MCF 10A (cell line): ENCODE measurements at regions not wholly inside any gene's neighbourhood (a gene's known extent, or its start where the extent isn't known, plus 50 kb on each side); places are given as distances from the start of the nearest gene placed in this dataset.

Source experiments
- BruUV-seq: library from RNA; stranded (reverse); fragments of 400-500 nt; replicated peaks from 2 replicates; lab custom pipeline; 2021; lab: Mats Ljungman, UMichigan
- CTCF ChIA-PET: fragments of 300-600 bp; sonication (Branson Sonifier 250); formaldehyde crosslinking; extraction: SDS; loops from one replicate; lab custom pipeline; 2021; ENCODE audit warnings: antibody characterized with exemption, inconsistent platforms; lab: Yijun Ruan, JAX
- POLR2A ChIA-PET: fragments of 300-600, 350-650 bp; sonication (Branson Sonifier 250); formaldehyde crosslinking; extraction: SDS; loops from one replicate; lab custom pipeline; 2020; ENCODE audit warnings: antibody characterized with exemption, inconsistent platforms; lab: Yijun Ruan, JAX
- DNase-seq: peaks from one replicate; pipeline ENCODE4 v3.0.0-alpha.2; 2018; ENCODE audit not compliant: unreplicated experiment
- H3K27ac Mint-ChIP-seq: one replicate; pipeline ENCODE4 v1.8.0; 2022; ENCODE audit warnings: mild to moderate bottlenecking, low read depth, mixed read lengths; ENCODE audit not compliant: unreplicated experiment
- H3K27me3 Mint-ChIP-seq: one replicate; pipeline ENCODE4 v1.8.0; 2022; ENCODE audit warnings: mixed read lengths; ENCODE audit not compliant: insufficient read depth, unreplicated experiment
- H3K36me3 Mint-ChIP-seq: one replicate; pipeline ENCODE4 v1.8.0; 2022; ENCODE audit warnings: mild to moderate bottlenecking, moderate library complexity, mixed read lengths; ENCODE audit not compliant: insufficient read depth, unreplicated experiment
- H3K4me1 Mint-ChIP-seq: one replicate; pipeline ENCODE4 v1.8.0; 2022; ENCODE audit warnings: mixed read lengths; ENCODE audit not compliant: insufficient read depth, unreplicated experiment
- H3K4me3 Mint-ChIP-seq: one replicate; pipeline ENCODE4 v1.8.0; 2022; ENCODE audit warnings: mild to moderate bottlenecking, moderate library complexity, mixed read lengths; ENCODE audit not compliant: unreplicated experiment
- H3K9me3 Mint-ChIP-seq: one replicate; pipeline ENCODE4 v1.8.0; 2022; ENCODE audit warnings: mixed read lengths; ENCODE audit not compliant: unreplicated experiment
- intact Hi-C: fragments of 100-400 bp; cut with micrococcal nuclease; formaldehyde crosslinking; loops from 2 replicates; pipeline ENCODE4 v1.14.1; 2022
- TF ChIP-seq, protein P1 (sequence below): fragments of 200-600 bp; IDR thresholded peaks from one replicate; pipeline ENCODE4 v1.8.0; 2022; ENCODE audit warnings: antibody characterized with exemption, mild to moderate bottlenecking; ENCODE audit not compliant: unreplicated experiment

DNA sequence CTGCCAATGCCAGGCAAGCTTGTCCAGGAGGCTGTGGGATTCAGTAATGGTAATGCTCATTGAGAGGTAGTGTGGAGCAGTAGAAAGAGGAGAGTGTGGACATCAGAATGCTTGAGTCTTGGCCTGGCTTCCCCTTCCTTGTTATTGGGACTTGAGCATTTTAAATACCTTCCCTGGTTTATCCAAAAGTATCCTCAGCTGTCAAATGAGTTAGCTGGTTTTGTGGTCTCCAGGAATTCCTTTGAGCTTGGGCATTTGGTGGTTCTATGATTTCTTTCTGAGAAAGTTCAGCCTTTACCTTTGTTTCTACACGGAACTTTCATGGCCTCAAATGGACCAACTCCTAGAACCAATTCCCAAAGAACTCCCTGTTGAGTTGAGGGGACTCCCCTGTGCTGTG is 264.3 kb downstream of the PTEN start:
- ChIA-PET CTCF (interaction anchor here (0.5 to 1.2 kb wide), 4 partner anchors 9 to 81 kb away, joined by 3 to 4 read pairs (median 4); no protein-coding TSS in a partner anchor), POLR2A (interaction anchor here (2.3 kb wide), 1 partner anchor 266 kb away, joined by 7 read pairs; no protein-coding TSS in a partner anchor)
- no TSS peak for BruUV-seq
- Mint-ChIP-seq H3K4me3 (no peak overlapping the region), H3K36me3 (peaks cover 6% of the 10 kb centered on the region), H3K27ac (no peak overlapping the region), H3K9me3 (no peaks in the 10 kb centered on the region), H3K27me3 (no peaks in the 10 kb centered on the region), H3K4me1 (peaks cover 26% of the 10 kb centered on the region)
- intact Hi-C loops, result no loop called here
- TF ChIP-seq, protein P1, sequence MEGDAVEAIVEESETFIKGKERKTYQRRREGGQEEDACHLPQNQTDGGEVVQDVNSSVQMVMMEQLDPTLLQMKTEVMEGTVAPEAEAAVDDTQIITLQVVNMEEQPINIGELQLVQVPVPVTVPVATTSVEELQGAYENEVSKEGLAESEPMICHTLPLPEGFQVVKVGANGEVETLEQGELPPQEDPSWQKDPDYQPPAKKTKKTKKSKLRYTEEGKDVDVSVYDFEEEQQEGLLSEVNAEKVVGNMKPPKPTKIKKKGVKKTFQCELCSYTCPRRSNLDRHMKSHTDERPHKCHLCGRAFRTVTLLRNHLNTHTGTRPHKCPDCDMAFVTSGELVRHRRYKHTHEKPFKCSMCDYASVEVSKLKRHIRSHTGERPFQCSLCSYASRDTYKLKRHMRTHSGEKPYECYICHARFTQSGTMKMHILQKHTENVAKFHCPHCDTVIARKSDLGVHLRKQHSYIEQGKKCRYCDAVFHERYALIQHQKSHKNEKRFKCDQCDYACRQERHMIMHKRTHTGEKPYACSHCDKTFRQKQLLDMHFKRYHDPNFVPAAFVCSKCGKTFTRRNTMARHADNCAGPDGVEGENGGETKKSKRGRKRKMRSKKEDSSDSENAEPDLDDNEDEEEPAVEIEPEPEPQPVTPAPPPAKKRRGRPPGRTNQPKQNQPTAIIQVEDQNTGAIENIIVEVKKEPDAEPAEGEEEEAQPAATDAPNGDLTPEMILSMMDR, result no peak
- DNase-seq, result no peak

DNA sequence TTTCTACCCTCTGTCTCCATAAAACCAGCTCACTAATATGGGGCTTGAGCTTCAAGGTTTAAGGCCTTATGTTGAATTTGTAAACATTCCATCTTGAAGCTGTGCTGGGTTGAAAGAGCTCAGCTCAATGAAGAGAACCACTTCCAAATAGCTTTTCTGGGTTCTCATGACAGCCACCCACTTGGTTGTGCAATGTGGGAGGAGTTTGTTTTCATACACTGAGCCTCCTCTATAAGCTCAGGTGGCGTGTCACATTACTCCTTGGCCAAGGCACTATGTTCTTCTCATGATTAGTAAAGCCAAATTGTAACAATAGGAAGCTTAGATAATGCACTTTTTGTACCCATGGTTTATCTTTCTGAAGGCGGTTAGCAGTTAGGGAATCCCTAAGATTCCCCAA is 265.6 kb downstream of the PTEN start:
- peaks cover 27% of the 10 kb centered on the region for H3K4me1 Mint-ChIP-seq
- H3K9me3 Mint-ChIP-seq, result no peaks in the 10 kb centered on the region
- H3K27ac Mint-ChIP-seq, result no peak overlapping the region
- peak; percentile 64 for DNase-seq
- BruUV-seq, result no TSS peak
- CTCF ChIA-PET, result interaction anchor here (0.6 to 1.1 kb wide), 3 partner anchors 10 to 258 kb away, joined by 3 to 4 read pairs (median 4); no protein-coding TSS in a partner anchor
- intact Hi-C loops, result no loop called here
- no peaks in the 10 kb centered on the region for H3K27me3 Mint-ChIP-seq
- POLR2A ChIA-PET, result interaction anchor here (1.0 to 2.3 kb wide), 5 partner anchors 37 to 267 kb away, joined by 3 to 7 read pairs (median 3); no protein-coding TSS in a partner anchor
- no peak overlapping the region for H3K4me3 Mint-ChIP-seq
- TF ChIP-seq, protein P1, result no peak
- H3K36me3 Mint-ChIP-seq, result peaks cover 2% of the 10 kb centered on the region

DNA sequence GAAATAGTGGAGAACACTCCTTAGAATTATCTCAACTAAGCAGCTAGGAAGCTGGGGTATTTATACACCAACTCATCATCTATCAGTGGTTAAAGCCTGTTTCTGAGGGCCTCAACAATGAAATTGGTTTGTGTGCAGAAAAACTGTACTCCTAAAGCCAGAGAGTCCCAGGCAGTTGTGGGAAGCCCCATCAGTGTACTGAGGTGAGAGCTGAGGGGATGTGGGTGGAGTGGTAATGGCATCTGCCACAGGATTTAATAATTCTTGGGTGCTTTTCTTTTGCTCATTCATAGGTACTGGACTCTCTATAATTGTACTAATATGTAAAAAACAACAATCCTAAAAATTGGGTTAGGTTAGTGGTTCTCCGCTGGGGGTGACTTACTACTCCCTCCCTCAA is 267.5 kb downstream of the PTEN start:
- Mint-ChIP-seq H3K9me3 (no peaks in the 10 kb centered on the region), H3K4me1 (peaks cover 27% of the 10 kb centered on the region), H3K27me3 (no peaks in the 10 kb centered on the region), H3K36me3 (no peaks in the 10 kb centered on the region), H3K4me3 (no peak overlapping the region), H3K27ac (peak overlapping the region; percentile 50)
- TF ChIP-seq, protein P1, result no peak
- ChIA-PET POLR2A (interaction anchor here (0.7 to 1.8 kb wide), 5 partner anchors 34 to 269 kb away, joined by 3 to 5 read pairs (median 3); no protein-coding TSS in a partner anchor), CTCF (interaction anchor here (0.8 to 1.2 kb wide), 4 partner anchors 15 to 256 kb away, joined by 3 to 5 read pairs (median 3); no protein-coding TSS in a partner anchor)
- DNase-seq, result no peak
- no TSS peak for BruUV-seq
- intact Hi-C loops, result loop anchor here (5.0 kb wide), 1 partner anchor 269 kb away; the partner anchor contains the start of genes KLLN and PTEN

DNA sequence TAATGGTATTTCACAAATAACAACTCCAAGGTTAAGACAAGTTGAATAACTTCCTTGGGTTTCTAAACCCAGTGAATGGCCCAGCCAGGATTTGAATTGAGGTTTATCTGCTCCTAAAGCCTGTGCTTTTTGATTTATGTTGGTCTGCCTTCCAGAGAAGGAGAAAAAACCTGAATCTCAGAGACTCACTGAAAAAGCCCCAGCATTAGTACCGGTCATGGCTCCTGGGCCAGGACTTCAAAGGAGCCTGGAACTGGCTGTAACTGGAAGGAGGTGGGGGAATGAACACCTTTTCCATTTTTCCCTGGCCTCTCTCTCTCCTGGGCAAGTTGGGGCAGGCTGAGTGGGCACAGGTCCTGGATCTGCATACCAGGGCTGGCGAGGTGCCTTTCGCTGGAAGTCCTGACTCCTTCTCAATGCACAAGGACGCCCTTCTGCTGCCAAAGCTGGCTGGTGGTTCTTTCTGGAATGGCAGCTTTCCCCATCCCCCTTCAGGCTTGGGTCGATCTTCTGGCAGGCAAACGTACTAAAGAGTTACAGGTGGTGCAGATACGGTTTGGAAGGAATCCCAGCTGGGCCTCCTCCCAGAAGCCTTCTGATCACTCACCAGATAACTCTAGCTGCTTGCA is 268.2 kb downstream of the PTEN start:
- TF ChIP-seq, protein P1, result peak; percentile 19
- ChIA-PET POLR2A (interaction anchor here (0.6 to 2.3 kb wide), 26 partner anchors 9 to 335 kb away, joined by 3 to 36 read pairs (median 5); partner anchors contain the start of genes KLLN and PTEN), CTCF (interaction anchor here (0.5 to 1.6 kb wide), 15 partner anchors 9 to 434 kb away, joined by 3 to 18 read pairs (median 3); no protein-coding TSS in a partner anchor)
- Mint-ChIP-seq H3K9me3 (no peaks in the 10 kb centered on the region), H3K27me3 (no peaks in the 10 kb centered on the region), H3K36me3 (no peaks in the 10 kb centered on the region), H3K27ac (peak overlapping the region; percentile 50), H3K4me1 (peaks cover 27% of the 10 kb centered on the region), H3K4me3 (peak overlapping the region; percentile 66)
- intact Hi-C loops, result loop anchor here (5.0 kb wide), 1 partner anchor 269 kb away; the partner anchor contains the start of genes KLLN and PTEN
- DNase-seq, result peak; percentile 98
- no TSS peak for BruUV-seq
